HepG2 (cell line): ENCODE measurements at regions not wholly inside any gene's neighbourhood (a gene's known extent, or its start where the extent isn't known, plus 50 kb on each side); places are given as distances from the start of the nearest gene placed in this dataset.

Source experiments
- KLF16 ChIP-seq, 2 experiments: sonication (generic) in 1 of 2; formaldehyde crosslinking in 1 of 2; IDR thresholded peaks; 2 replicates each; pipeline versions ENCODE4 v1.6.1 to v1.8.0; 2016 to 2023; ENCODE audit warnings: missing genetic modification reagents in 2 of 2, missing compliant biosample characterization in 1 of 2
- TF ChIP-seq, protein P1 (sequence below): sonication (generic); formaldehyde crosslinking; IDR thresholded peaks from 2 replicates; pipeline ENCODE4 v1.9.0; 2021; ENCODE audit warnings: missing genetic modification reagents, borderline replicate concordance

DNA sequence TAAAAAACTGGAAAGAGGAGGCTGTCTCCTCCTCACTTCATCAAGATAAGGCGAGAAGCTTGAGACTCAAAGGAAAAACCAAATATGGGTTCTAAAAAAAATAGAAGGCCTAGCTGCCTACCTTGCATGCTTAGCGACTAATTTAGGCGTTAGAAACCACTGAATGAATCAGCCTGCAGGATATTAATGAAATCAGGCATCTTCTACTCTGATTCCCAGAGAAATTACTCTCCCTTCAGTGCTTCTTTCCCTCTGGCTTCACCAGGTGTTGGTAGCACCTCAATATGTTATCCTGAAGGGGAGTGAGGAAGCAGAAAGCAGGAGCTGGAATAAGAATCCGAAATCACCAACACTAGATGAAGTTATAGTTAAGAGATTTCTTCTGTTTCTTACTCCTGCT, 749.8 kb upstream of the NRXN1 start:
- TF ChIP-seq, protein P1, sequence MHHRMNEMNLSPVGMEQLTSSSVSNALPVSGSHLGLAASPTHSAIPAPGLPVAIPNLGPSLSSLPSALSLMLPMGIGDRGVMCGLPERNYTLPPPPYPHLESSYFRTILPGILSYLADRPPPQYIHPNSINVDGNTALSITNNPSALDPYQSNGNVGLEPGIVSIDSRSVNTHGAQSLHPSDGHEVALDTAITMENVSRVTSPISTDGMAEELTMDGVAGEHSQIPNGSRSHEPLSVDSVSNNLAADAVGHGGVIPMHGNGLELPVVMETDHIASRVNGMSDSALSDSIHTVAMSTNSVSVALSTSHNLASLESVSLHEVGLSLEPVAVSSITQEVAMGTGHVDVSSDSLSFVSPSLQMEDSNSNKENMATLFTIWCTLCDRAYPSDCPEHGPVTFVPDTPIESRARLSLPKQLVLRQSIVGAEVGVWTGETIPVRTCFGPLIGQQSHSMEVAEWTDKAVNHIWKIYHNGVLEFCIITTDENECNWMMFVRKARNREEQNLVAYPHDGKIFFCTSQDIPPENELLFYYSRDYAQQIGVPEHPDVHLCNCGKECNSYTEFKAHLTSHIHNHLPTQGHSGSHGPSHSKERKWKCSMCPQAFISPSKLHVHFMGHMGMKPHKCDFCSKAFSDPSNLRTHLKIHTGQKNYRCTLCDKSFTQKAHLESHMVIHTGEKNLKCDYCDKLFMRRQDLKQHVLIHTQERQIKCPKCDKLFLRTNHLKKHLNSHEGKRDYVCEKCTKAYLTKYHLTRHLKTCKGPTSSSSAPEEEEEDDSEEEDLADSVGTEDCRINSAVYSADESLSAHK (CRISPR knock-in tag), result no peak
- no peak for TF ChIP-seq KLF16 (CRISPR knock-in tag; IDR thresholded peaks at IDR 0.05)
